Sciatic nerve (tissue), 2 donors: ENCODE measurements at regions not wholly inside any gene's neighbourhood (a gene's known extent, or its start where the extent isn't known, plus 50 kb on each side); places are given as distances from the start of the nearest gene placed in this dataset.

ENCODE experiments used
- ATAC-seq: fragments of 200-7000 bp; cut with Tn5 transposase; one replicate; pipeline ENCODE4 v1.9.1; 2020; ENCODE audit warnings: mild to moderate bottlenecking, moderate library complexity
- DNase-seq: peaks from one replicate; pipeline ENCODE4 v3.0.0-alpha.2; 2020; ENCODE audit warnings: low spot score
- intact Hi-C: fragments of 100-400 bp; cut with DNase I; formaldehyde crosslinking; loops from one replicate; pipeline ENCODE4 v1.14.2; 2022
- donor health status: DM: no; HTN: no; CAD: no.
- donor health status: DM: no; HTN: no; CAD: no.

DNA sequence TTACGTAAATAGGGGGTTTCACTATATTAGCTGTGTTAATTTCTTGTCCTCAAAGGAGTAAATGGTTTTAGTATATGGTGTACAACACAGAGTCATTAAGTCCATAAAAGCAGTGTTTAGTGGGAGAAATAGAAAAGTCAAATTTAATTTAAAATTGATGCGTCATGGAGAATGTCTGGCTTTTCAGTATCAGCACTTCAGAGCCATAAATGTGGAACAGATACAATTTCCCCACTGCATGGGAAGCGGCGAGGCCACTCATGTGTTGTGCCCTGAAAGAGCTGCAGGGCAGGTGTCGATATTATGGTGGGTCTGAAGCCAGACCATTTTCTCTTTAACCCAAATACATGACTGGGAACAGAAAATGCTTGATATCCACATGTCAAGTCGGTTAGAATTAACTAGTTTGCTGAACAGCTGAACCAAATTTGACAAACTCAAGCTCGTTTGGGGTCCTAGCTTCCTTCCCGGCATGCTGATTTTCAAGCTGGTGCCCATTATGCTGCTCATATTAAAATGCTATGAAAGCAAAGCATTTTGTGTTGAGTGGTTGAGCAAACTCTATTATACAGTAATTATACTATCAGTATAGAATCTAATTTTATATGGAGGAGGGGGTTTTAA, 364.6 kb upstream of the TBL1XR1 start:
- ATAC-seq, result no peak
- intact Hi-C loops, result no loop called here
- DNase-seq, result no peak

DNA sequence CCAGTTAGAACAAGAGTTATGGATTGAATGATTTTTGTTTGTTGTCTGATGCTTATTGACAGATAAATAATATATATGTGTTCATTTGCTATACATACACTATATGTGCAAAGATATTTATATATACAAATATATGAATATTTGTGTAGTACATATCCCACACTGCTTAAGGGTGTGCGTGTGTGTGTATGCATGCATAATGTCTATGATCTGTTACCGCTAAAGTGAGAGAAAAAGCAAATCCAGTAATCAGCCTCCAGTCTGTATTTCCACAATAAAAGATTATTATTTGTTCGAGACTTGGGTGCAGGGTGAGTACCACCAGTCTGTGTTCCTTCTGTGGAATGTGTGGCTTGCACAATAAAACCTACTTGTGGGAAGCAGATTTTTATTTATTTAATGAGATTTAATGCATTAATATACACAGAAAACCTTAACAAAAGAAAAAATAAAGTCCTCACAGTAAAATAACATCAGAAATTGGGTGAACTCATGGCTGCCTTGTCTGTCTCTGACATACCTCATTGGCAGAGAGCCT, 366.0 kb upstream of the TBL1XR1 start:
- intact Hi-C loops, result no loop called here
- ATAC-seq (no peak), DNase-seq (no peak)

- intact Hi-C loops, result no loop called here
- no peak for ATAC-seq
- no peak for DNase-seq
These were observed 366.5 kb upstream of the TBL1XR1 start for GRCh38 chr3:177563792-177564191.

- no peak for DNase-seq
- intact Hi-C loops, result no loop called here
- no peak for ATAC-seq
These were observed 368.7 kb upstream of the TBL1XR1 start for GRCh38 chr3:177565981-177566380.

- no peak for ATAC-seq
- no peak for DNase-seq
- intact Hi-C loops, result no loop called here
These were observed 370.6 kb upstream of the TBL1XR1 start for GRCh38 chr3:177567833-177568232.

- no peak for DNase-seq
- intact Hi-C loops, result no loop called here
- no peak for ATAC-seq
These were observed 371.9 kb upstream of the TBL1XR1 start for GRCh38 chr3:177569193-177569592.

DNA sequence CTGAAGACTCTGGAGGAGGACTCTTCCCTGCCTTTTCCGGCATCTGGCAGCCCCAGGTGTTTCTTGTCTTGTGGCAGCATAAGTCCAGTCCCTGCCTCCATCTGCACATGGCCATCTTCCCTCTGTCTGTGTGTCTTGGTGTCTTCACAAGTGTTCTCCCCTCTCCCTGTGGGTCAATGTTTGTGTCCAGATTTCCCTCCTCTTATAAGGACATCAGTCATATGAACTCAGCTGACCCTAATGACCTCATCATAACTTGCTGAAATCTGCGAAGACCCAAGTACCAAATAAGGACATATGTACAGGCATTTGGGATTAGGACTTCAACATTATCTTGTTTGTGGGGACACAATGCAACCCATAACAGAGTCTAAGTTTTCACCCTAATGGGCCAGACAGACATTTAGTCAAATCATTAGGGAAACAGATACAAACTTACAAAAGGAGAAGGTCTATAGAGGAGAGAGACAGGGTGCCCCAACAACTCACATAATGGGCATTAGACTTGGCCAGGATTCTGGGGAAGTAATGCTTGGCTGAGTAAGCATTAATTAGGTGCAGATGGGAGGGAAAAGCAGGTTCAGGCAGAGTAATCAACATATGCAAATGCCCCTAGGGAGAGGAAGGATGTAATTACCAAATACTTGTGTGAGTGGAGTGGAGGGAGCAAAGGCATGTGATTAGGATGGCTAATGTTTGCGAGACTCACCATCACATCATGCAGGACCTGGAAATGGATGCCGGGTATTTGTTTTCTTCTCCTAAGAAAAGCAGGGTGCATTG, 372.8 kb upstream of the TBL1XR1 start:
- ATAC-seq (no peak), DNase-seq (no peak)
- intact Hi-C loops, result no loop called here

GRCh38 chr3:177571271-177571943, 374.1 kb upstream of the TBL1XR1 start:
- ATAC-seq (no peak), DNase-seq (no peak)
- intact Hi-C loops, result no loop called here

DNA sequence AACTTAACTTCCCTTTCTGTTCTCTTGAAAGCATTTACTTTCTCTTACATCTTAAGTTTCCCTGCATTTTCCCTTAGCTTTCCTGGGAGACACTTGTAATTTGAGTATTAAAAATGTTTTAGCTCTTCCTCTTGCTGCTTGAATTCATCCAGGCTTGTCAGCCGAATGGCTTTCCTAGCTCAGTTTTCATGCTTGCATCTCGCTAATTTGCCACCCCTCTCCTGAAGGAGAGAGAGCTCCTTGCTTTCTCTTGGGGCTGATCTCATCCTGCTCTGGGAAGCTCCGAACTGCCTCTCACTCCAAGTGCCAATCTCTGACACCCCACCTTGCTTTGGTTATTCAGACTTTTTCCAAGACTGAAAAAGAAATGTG, 374.6 kb upstream of the TBL1XR1 start:
- DNase-seq (no peak), ATAC-seq (no peak)
- intact Hi-C loops, result no loop called here

DNA sequence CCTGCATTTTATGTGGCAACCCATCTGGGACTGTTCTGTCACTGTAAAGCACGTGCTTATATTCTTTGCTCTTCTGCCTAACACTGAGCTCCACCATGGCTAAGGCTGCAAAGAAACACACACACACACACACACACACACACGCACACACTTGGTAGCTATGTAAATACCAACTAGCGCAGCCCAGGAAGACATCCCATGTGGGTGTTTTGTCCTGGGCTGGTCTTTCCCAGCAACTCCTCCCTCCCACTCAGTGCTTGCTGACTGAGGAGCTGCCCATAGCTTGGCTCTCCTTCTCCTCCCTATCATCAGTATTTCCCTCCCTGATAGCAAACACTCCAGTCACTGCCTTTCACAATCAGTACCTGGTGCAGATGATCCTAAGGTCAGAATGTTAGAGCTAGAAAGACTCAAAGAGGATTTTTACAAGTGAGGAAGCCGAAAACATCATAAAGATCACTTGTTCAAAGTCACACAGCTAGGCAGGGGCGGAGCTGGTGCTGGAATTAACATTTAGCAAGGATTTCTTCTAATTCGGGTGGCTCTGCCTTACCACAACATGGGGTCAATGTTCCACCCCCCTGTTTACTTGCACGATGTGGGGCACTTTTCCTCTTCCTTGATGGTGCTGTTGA, 377.1 kb upstream of the TBL1XR1 start:
- DNase-seq (peak; percentile 68), ATAC-seq (peak; percentile 81)
- intact Hi-C loops, result no loop called here

- intact Hi-C loops, result no loop called here
- DNase-seq (no peak), ATAC-seq (no peak)
These were observed 379.5 kb upstream of the TBL1XR1 start for GRCh38 chr3:177576746-177577145.

- intact Hi-C loops, result no loop called here
- ATAC-seq, result no peak
- no peak for DNase-seq
These were observed 381.2 kb upstream of the TBL1XR1 start for GRCh38 chr3:177578488-177578887.

DNA sequence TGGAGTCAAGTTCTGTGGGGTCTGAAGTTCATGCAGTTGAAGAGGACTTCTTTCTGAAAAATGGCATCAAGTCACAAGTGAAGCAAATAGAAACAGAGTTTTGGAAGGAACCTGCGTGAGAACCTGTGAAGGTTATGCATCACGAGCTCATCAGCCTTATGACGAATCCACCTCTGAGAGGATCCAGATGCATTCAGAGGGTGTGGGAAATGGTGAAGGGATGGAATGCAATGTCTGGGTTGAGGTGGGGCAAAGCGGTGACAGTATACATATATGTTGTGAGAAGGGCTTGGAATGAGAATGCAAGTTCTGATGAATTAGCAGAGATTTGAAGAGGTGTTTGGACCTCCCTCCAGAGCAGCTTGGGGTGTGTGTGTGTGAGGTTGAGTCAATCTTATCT, 382.1 kb upstream of the TBL1XR1 start:
- DNase-seq, result no peak
- ATAC-seq, result no peak
- intact Hi-C loops, result no loop called here

DNA sequence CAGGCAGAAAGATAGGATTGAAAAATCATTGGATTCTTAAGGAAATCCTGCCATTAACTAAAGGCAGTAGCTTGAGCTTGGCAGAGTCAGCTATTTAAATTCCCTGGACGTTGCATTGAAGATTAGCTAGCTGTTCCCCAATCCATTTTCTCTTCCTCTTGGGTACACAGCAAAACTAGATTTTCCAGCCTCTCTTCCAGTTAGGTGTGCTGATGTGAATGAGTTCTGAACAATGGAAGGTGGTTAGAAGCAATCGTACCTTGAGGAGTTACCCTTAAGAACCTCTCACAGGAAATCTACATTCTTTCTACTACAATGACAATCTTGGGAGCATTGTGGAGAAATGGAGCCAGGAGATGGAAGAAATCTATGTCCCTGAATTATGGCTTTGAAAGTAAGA, 383.2 kb upstream of the TBL1XR1 start:
- DNase-seq, result no peak

DNA sequence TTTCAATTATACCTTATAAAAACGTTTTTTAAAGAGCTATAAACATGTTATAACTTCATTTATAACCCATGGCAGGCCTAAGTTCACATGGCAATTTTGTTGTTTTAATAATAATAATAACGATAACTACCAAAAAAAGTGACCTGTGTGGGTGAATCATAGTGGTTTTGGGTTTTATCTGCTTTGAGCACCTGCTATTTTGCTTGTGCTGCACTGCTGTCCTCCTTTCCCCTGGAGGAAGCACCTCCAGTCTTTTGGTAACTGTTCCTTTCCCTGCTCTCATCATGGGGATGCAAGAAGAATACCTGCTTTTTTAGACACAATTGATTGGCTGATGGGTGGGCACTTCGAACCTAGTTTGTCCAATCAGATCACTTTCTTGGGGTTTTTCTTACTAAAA, 388.0 kb upstream of the TBL1XR1 start:
- DNase-seq, result no peak
- ATAC-seq, result no peak
- intact Hi-C loops, result no loop called here

More for the DNA sequence above, 383.2 kb upstream of the TBL1XR1 start:
- intact Hi-C loops, result no loop called here
- no peak for ATAC-seq

GRCh38 chr3:177589041-177589650, 391.9 kb upstream of the TBL1XR1 start:
- intact Hi-C loops, result no loop called here
- no peak for ATAC-seq
- no peak for DNase-seq

DNA sequence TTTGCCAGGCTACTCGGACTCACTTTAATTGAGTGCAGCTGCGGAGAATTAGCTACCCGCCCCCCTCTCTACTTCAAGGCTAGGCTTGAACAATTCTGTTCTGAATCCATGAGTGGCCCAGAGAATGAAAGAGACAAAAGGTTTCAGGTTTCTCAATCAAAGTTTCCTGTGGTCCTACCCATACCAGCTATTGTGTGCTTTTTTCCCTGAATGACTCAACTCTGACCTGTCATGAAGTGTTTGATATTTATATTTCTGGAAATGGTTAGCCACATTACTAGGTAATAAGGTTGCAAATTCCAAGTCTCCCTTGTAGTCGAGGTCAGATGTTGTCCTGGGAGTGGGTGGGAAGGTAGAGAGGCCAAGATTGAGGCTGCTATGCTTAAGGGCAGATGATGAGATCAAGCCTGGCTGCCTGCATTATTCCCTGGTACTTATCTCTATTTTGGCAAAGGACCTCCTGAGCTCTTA, 392.7 kb upstream of the TBL1XR1 start:
- ATAC-seq (peak; percentile 64), DNase-seq (no peak)
- intact Hi-C loops, result no loop called here

DNA sequence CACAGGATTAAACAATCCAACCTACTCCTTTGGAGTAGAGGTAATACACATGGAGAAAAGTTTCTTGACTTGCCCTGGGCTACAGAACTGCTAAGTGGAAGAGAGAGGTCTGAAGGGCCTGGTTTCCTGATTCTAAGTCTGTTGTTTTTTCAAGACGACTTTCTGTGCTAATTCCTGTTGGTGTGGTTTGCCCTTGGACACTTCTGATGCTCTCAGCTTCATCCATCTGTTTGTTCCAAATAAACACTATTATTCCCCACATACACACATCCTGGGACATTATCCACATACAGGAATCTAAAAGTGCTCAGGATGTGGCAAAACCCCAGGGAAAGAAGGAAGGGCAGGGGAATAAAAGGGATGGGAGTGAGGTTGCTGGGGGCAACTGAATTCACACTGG, 393.5 kb upstream of the TBL1XR1 start:
- ATAC-seq (peak; percentile 62), DNase-seq (no peak)
- intact Hi-C loops, result no loop called here

DNA sequence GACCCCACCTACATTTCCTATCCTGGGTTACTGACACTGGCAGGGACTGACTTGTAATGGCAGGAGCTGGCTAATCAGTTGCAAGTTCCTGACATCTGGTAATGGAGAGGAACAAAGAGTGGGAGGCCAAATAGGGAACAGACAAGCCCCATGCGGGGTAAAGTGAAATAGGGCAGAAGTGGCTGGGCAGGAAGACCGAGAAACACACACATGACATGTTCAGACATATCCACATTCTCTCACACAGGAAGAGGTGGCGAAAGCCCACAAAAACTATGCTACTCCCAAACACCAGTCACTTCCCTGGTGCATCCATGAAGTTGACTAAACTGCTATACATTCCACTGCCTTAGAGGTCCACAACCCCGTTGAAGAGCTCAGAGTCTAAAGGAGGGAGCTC, 394.1 kb upstream of the TBL1XR1 start:
- DNase-seq, result no peak
- intact Hi-C loops, result no loop called here
- peak; percentile 61 for ATAC-seq
